GM19438 (cell line): ENCODE measurements at regions not wholly inside any gene's neighbourhood (a gene's known extent, or its start where the extent isn't known, plus 50 kb on each side); places are given as distances from the start of the nearest gene placed in this dataset.

Experiments used
- ATAC-seq: cut with Tn5 transposase; IDR thresholded peaks from one replicate; pipeline ENCODE4 v1.9.1; 2021; ENCODE audit warnings: low read depth; ENCODE audit not compliant: unreplicated experiment

- ATAC-seq, result no peak
Measured at GRCh38 chr9:73543727-73544126, 392.1 kb downstream of the ANXA1 start.

- ATAC-seq, result no peak
Measured at GRCh38 chr9:73548201-73548600, 396.5 kb downstream of the ANXA1 start.

- ATAC-seq, result no peak
Measured at GRCh38 chr9:73549991-73550390, 398.3 kb downstream of the ANXA1 start.

- no peak for ATAC-seq
Measured at GRCh38 chr9:73553295-73553694, 401.6 kb downstream of the ANXA1 start.

- ATAC-seq, result no peak
Measured at GRCh38 chr9:73558471-73558870, 406.8 kb downstream of the ANXA1 start.

GRCh38 chr9:73565026-73565425, 413.4 kb downstream of the ANXA1 start:
- ATAC-seq, result no peak

GRCh38 chr9:73565833-73566465, 414.3 kb downstream of the ANXA1 start:
- ATAC-seq, result no peak

- ATAC-seq, result no peak
Measured at GRCh38 chr9:73566627-73567026, 415.0 kb downstream of the ANXA1 start.

- no peak for ATAC-seq
Measured at GRCh38 chr9:73573235-73573634, 421.6 kb downstream of the ANXA1 start.

- no peak for ATAC-seq
Measured at GRCh38 chr9:73575101-73576060, 423.7 kb downstream of the ANXA1 start.

- no peak for ATAC-seq
Measured at GRCh38 chr9:73577848-73578247, 426.2 kb downstream of the ANXA1 start.

GRCh38 chr9:73579823-73580222, 428.2 kb downstream of the ANXA1 start:
- ATAC-seq, result no peak

- no peak for ATAC-seq
Measured at GRCh38 chr9:73583576-73583975, 431.9 kb downstream of the ANXA1 start.

GRCh38 chr9:73595036-73595545, 443.4 kb downstream of the ANXA1 start:
- ATAC-seq, result no peak

GRCh38 chr9:73596321-73596720, 444.7 kb downstream of the ANXA1 start:
- ATAC-seq, result no peak

GRCh38 chr9:73597039-73597438, 445.4 kb downstream of the ANXA1 start:
- no peak for ATAC-seq

GRCh38 chr9:73597771-73598170, 446.1 kb downstream of the ANXA1 start:
- no peak for ATAC-seq

GRCh38 chr9:73609381-73609780, 457.7 kb downstream of the ANXA1 start:
- no peak for ATAC-seq

GRCh38 chr9:73611032-73611431, 459.4 kb downstream of the ANXA1 start:
- ATAC-seq, result no peak

- no peak for ATAC-seq
Measured at GRCh38 chr9:73613092-73613701, 461.5 kb downstream of the ANXA1 start.

GRCh38 chr9:73615557-73615956, 463.9 kb downstream of the ANXA1 start:
- no peak for ATAC-seq
